ENCODE measurements at regions not wholly inside any gene's neighbourhood (a gene's known extent, or its start where the extent isn't known, plus 50 kb on each side); places are given as distances from the start of the nearest gene placed in this dataset.

DNA sequence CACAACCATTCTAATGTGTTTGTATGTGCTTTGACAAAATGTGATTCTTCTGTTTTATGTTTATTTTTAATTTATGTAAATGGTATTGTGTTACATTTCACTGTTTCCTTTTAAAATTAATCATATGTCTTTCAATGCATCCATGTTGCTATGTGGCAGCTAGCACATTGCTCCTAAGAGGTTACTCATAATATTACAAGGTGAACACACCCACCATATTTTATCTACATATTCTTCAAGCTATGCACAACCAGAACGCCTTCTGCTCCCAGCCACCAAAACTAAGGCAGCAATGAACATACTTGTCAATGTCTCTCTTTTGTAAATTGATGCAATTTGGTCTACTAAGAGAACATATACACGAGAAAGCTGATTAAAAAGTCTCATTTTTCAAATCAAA lies 160.6 kb upstream of the OSR1 start:
- no peak for DNase-seq (ENCODE audit: low read depth in 4 of 4, low spot score in 3 of 4)

DNA sequence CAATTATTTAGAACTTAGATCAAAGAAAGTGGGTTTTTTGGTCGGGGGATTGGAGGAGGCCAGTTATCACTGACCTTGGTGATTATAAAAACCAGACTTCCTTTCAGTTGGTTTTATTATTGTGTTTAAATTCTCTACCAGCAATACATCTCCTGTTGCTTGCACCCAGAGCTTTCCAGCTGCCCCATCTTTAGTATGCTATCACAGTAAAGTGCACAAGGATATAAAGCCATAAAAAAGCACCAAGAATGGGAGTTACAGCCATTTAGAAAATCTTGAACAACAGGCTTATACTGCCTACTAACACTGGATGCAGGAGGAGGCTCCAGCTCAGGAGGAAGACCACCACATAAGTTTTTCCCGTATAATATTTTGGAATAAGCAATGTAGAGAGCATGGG lies 148.7 kb upstream of the OSR1 start:
- DNase-seq (ENCODE audit: low read depth in 4 of 4, low spot score in 3 of 4) = no peak

DNA sequence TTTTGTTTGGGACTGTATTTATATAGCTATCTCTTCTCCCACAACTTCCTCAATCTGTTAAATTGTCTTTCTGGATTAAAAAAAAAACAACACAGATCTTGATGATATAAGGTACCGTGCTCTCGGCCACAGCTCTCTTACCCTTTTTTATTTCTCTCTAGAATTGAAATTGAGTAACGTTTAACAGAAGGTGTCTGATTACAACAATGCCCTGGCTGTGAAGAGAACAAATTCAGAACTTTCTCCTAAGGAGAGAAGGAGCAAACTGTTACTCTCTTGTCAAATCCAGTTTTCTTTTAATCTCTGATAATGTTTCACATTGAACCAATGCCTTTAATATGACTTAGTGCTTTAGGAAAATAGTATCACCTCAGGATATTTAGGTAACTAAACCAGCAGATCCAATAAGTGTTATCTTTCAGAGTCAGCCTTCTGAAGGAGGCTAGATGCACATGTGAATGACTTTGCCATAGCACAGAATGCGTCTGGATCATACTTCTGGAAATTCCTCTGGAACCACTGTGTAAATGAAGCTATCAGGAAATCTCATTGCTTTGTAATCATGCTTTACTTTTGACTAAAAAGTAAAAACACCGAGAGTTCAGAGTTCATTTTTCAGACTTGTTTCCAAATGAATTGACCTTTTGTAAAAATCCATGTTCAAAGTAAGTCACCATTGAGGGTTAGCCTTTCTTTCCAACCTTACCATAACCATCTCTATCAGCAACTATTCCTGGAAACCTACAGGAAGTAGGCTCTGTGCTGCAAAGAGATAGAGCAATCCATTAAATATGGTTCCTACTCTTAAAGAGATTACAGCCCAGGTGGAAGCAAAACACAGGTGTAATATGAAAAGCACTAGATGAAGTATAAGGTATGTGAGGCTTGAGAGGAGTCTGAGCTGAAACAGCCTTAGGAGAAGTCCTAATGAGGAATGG lies 147.0 kb upstream of the OSR1 start:
- no peak for DNase-seq (ENCODE audit: low read depth in 4 of 4, low spot score in 3 of 4)

- peak in 3 of 4 donors; percentile 7 to 33 (median 16) for DNase-seq (ENCODE audit: low read depth in 4 of 4, low spot score in 3 of 4)
Measured at GRCh38 chr2:19504400-19505198, 146.2 kb upstream of the OSR1 start.

DNA sequence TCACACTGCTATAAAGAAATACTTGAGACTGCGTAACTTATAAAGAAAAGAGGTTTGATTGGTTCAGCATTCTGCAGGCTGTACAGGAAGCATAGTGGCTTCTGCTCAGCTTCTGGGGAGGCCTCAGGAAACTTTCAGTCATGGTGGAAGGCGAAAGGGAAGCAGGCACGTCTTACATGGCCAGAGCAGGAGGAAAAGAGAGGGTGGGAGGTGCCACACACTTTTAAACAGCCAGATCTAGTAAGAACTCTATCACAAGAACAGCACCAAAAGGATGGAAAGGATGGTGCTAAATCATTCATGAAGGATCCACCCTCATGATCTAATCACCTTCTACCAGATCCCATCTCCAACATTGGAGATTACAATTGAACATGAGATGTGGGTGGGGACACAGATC lies 145.5 kb upstream of the OSR1 start:
- DNase-seq (ENCODE audit: low read depth in 4 of 4, low spot score in 3 of 4) = no peak

DNA sequence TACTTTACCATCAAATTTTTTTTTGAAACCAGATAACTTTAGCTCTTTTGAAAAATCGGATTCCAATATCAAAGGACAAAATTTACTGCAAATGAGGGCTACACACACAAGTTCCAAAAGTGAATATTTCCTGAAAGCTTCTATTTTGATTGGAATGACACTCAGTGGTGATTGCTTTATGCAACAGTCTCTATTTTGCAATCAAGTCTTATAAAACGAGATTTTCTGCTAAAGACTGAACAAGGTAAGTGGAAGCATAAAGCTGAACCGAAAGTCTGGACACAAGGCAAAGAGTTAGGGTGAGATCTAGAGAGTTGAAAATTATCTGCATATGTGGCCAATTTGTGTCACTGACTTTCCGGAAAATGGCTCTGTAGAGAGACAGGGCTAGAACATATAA lies 145.0 kb upstream of the OSR1 start:
- no peak for DNase-seq (ENCODE audit: low read depth in 4 of 4, low spot score in 3 of 4)

GRCh38 chr2:19500126-19500525 lies 141.7 kb upstream of the OSR1 start:
- no peak for DNase-seq (ENCODE audit: low read depth in 4 of 4, low spot score in 3 of 4)

GRCh38 chr2:19496646-19497045 lies 138.2 kb upstream of the OSR1 start:
- DNase-seq (ENCODE audit: low read depth in 4 of 4, low spot score in 3 of 4) = no peak

DNA sequence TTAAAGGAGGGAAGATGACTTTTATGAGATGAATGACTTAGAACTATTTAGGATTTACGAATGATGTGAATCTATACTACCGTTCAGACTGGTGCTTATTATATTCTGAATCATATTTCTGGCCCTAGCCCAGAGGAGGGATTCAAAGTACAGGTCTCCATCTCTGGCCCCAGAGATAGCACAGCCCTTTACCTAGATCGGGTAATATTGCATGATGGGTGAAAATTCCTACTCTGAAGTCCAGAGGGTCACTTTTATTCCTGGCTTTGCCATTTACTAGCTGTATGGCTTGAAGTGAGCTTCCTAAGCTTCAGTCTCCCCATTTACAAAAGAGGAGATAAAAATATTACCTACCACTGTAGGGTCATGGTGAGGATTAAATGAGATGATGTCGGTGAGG lies 135.8 kb upstream of the OSR1 start:
- no peak for DNase-seq (ENCODE audit: low read depth in 4 of 4, low spot score in 3 of 4)

DNA sequence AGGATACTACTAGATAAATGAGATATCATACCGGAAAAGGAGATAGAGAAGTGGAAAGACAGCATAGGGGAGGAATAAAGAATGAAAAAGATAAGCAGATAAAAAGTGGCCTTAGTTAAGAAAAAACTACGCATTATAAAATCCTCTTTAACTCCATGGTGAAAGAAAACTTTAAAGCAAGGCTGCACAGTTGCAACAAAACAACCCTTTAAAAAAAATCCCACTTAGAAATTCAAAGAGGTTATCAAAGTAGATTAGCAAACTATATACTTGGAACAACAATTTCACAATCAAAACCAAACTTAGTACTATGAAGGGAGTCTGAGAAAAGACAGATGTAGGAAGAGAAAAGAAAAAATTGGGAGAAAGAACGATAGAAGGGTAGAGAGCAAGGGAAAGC lies 133.4 kb upstream of the OSR1 start:
- DNase-seq (ENCODE audit: low read depth in 4 of 4, low spot score in 3 of 4) = no peak

DNA sequence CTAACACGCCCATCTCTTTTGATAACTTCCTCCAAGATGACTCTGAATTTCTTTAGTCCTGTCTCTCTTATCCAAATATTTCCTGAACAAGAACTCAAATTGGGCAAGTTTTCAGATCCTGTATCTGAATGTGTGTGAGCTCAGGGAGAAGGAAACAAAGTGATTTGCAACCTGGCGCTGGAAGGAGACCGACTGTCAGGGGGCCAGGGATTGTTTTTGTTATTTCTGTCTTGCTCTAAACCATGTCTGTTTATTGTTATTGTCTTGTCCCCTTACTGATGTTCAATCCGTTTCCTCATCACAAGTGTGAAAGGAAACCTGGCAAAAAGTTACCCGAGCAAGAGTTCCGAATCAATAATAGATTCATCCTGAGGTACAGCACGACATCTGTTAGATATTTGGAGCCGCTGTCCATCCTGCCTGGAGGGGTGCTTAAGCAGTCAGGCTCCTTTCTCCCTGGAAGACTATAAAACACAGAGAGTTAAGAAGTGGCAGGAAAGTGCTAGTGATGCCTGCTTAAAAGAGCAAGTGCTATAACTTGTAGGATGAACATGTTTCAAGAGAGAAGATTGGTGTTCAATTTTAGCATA lies 132.5 kb upstream of the OSR1 start:
- DNase-seq (ENCODE audit: low read depth in 4 of 4, low spot score in 3 of 4) = no peak

DNA sequence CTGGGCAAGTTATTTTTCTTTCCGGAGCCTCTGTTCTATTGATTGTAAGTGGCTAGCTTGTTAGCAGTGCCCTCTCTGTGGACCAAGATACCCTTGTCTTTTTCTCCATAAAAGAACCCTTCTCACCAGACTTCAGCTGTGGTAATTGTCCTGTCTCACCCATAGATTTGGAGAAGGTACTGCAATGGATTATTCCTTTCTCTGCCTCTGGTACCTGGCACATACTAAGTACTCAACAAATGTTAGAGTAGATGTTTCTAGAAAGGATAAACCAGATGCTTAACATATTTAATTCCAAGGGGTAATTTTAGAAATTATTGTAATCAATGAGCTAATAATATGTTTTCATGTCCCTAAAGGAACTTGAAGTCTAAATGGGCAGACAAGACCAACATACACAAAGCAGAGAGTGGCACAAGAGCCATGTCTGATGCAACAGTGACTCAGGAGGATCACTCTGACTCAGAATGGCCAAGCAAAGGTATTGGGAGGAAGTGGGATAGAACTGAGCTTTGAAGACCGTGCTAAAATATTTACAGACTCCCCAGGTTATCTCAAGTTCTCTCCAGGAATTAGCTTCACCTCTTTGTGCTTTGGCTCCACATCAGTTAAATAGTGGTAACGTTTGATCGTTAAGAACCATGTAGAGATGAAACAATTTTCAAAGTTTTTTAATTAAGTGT lies 129.7 kb upstream of the OSR1 start:
- no peak for DNase-seq (ENCODE audit: low read depth in 4 of 4, low spot score in 3 of 4)

DNA sequence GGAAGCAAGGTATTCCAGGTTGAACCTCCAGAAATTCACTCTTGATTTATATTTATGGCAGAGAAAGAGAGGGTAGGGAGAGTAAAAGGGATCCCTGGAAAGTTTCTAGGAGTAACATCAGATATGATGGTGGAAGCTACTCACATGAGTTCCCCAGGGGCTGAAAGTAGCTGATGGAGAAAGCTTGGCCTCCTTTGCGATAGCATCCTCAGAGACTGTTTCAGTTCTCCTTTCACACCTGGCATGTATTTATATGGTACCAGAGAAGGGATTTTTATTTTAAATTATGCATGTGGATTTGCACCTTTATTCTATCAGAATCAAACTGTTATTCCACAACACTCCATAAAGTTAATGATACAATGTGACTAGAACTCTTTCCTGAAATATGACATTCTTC lies 126.3 kb upstream of the OSR1 start:
- DNase-seq (ENCODE audit: low read depth in 4 of 4, low spot score in 3 of 4) = no peak

GRCh38 chr2:19480673-19481072 lies 122.2 kb upstream of the OSR1 start:
- DNase-seq (ENCODE audit: low read depth in 4 of 4, low spot score in 3 of 4) = no peak

GRCh38 chr2:19479666-19480065 lies 121.2 kb upstream of the OSR1 start:
- DNase-seq (ENCODE audit: low read depth in 4 of 4, low spot score in 3 of 4) = no peak

DNA sequence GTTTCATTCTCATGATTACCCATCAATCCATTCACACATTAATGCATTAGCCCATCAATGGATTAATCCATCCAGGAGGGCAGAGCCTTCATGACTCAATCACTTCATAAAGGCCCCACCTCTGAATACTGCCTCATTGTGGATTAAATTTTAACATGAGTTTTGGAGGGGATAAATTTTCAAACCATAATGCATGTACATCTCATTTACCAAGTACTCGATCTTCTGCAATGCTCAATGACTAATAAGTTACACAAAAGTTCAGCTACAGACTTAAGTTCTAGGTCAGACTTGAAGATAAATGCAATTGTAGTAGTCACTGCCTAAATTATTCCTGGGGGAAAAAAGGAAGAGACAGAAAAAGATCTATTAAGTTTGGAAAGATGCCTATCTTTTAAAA lies 120.0 kb upstream of the OSR1 start:
- DNase-seq (ENCODE audit: low read depth in 4 of 4, low spot score in 3 of 4) = no peak

DNA sequence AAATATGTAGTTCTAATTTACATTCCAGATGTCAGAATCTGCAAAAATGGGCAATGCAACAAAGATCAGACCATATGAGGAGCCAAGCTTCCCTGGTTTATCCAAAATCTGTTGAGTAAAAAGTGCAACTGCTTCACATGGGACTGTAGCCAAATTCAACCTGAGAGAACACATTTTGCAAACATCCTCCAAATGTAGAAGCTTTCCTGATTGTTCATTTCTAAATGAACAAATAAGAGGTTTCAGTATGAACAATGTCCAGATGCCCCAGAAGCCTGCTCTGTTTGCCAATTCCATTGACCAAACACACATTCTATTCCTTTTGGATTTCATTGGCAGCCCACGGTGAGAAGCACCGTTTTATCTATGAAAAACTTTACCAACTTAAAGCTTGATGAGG lies 117.9 kb upstream of the OSR1 start:
- no peak for DNase-seq (ENCODE audit: low read depth in 4 of 4, low spot score in 3 of 4)

GRCh38 chr2:19474128-19474527 lies 115.7 kb upstream of the OSR1 start:
- peak in 2 of 4 donors; percentile 36 to 56 for DNase-seq (ENCODE audit: low read depth in 4 of 4, low spot score in 3 of 4)

DNA sequence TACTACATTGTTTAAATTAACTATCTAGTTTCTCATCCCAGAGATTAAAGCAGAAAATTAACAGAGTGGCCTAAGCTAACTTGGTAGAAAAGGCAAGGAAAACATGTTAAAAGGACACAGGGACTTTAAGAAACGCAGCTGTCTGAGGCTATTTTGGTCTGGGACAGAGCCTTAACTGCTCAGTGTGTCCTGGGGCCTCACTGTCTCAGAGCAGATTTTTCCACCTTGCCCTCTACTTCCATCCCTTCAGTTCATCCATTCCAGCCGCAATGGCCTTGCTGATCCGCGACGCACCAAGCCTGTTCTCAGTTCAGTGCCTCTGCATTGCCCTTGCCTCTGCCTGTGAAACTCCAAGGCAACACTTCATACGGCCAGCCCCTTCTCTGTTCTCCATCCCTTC lies 114.9 kb upstream of the OSR1 start:
- no peak for DNase-seq (ENCODE audit: low read depth in 4 of 4, low spot score in 3 of 4)

GRCh38 chr2:19472391-19472978 lies 114.1 kb upstream of the OSR1 start:
- DNase-seq (ENCODE audit: low read depth in 4 of 4, low spot score in 3 of 4) = no peak

- DNase-seq (ENCODE audit: low read depth in 4 of 4, low spot score in 3 of 4) = no peak
Measured at GRCh38 chr2:19471491-19471890, 113.1 kb upstream of the OSR1 start.

Data from right renal pelvis (tissue), 4 donors.